Right lobe of liver (tissue), 6 donors: ENCODE measurements at regions not wholly inside any gene's neighbourhood (a gene's known extent, or its start where the extent isn't known, plus 50 kb on each side); places are given as distances from the start of the nearest gene placed in this dataset.

ENCODE experiments used
- ATAC-seq, 4 donors: fragments of 200-7000 bp; cut with Tn5 transposase; one replicate each; pipeline ENCODE4 v1.9.1; 2020; ENCODE audit warnings: mild to moderate bottlenecking in 4 of 4, moderate library complexity in 4 of 4
- DNase-seq, 3 donors: peaks; one replicate each; pipeline ENCODE4 v3.0.0-alpha.2; 2020
- H3K27ac ChIP-seq, 3 donors: fragments of 200-600 bp; one replicate each; pipeline ENCODE4 v1.8.0; 2022
- H3K27me3 ChIP-seq, 2 donors: fragments of 200-600 bp; one replicate each; pipeline ENCODE4 v1.8.0; 2022
- H3K36me3 ChIP-seq, 4 donors: fragments of 200-600 bp; sonication (generic) in 1 of 4; one replicate each; pipeline versions ENCODE4 v1.5.1 to v1.8.0; 2017 to 2022; ENCODE audit warnings: control low read depth in 1 of 4
- H3K4me1 ChIP-seq, 4 donors: fragments of 200-600 bp; sonication (generic) in 1 of 4; one replicate each; pipeline versions ENCODE4 v1.5.1 to v1.8.0; 2017 to 2022; ENCODE audit warnings: control low read depth in 1 of 4
- H3K4me3 ChIP-seq, 3 donors: fragments of 200-600 bp; one replicate each; pipeline ENCODE4 v1.8.0; 2022
- H3K9me3 ChIP-seq, 4 donors: fragments of 200-600 bp; sonication (generic) in 1 of 4; one replicate each; pipeline versions ENCODE4 v1.5.1 to v1.8.0; 2017 to 2022; ENCODE audit warnings: control low read depth in 1 of 4
- POLR2A ChIP-seq: fragments of 450-650 bp; IDR thresholded peaks from one replicate; pipeline ENCODE4 v1.6.1; 2017; ENCODE audit warnings: antibody characterized with exemption, mild to moderate bottlenecking
- WGBS: methylation state at CpG from one replicate; pipeline ENCODE4 v1.1.6; 2018; ENCODE audit warnings: low coverage, low lambda C conversion rate; ENCODE audit not compliant: insufficient coverage; ENCODE audit errors: missing lambda C conversion rate; 5-methylcytosine and 5-hydroxymethylcytosine counted together
- intact Hi-C, 2 donors: fragments of 100-400 bp; cut with DNase I; formaldehyde crosslinking; loops; one replicate each; pipeline versions ENCODE4 v1.11.2 to v1.14.1; 2022
- TF ChIP-seq, protein P1 (sequence below), 4 donors: fragments of 200-600 bp in 3 of 4; fragments of 450-650 bp in 1 of 4; IDR thresholded peaks; one replicate each; pipeline versions ENCODE4 v1.5.1 to v1.8.0; 2016 to 2022; ENCODE audit warnings: antibody characterized with exemption in 4 of 4, mild to moderate bottlenecking in 2 of 4
- donor health status: DM: no; HTN: yes; CAD: no.
- donor health status: DM: no; HTN: no; CAD: no.
- donor health status: DM: no; HTN: no; CAD: no.
- donor health status: DM: no; HTN: yes; CAD: no.
- donor health status: DM: no; HTN: yes; CAD: no.

DNA sequence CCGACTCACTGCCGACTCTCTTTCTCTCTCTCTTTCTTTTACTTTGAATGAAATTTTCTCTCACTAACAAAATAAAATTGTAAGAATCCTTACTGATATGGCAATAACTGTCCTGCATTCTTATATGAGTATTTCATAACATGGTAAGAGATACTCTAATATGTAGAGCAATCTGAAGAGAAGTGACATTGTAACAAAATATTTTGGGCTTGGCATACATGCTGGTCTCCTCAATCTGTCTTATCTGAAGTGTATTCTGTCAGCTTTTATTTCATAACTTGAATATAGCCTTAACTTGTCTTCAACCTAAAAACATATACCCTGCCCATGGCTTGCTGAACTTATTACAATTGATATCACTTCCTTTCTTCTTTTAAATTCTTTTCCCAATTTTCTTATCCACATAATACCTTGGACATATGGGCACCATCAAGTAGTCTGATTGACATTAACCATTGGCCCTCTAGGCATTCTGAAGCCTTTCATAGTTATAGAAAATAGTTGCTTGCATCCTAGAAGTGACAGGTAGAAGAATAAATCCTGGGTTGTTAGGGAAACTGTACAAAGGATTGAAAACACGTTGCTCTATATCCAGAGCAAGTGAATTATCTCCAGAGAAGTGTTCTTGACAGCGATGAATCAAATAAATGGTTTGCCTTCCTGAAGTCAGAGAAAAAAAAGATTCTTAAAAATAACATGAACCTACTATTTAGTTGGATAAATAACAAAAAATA is 537.6 kb upstream of the TYRP1 start:
- Histone ChIP-seq H3K36me3 (no peaks in the 10 kb centered on the region), H3K4me3 (no peak overlapping the region), H3K4me1 (no peaks in the 10 kb centered on the region), H3K9me3 (no peaks in the 10 kb centered on the region), H3K27me3 (no peaks in the 10 kb centered on the region), H3K27ac (no peak overlapping the region)
- DNase-seq (no peak), ATAC-seq (no peak)
- 54% methylated on average over 4 of the region's 4 CpGs for WGBS
- intact Hi-C loops, result no loop called here
- TF ChIP-seq POLR2A, result no peak
- TF ChIP-seq, protein P1, sequence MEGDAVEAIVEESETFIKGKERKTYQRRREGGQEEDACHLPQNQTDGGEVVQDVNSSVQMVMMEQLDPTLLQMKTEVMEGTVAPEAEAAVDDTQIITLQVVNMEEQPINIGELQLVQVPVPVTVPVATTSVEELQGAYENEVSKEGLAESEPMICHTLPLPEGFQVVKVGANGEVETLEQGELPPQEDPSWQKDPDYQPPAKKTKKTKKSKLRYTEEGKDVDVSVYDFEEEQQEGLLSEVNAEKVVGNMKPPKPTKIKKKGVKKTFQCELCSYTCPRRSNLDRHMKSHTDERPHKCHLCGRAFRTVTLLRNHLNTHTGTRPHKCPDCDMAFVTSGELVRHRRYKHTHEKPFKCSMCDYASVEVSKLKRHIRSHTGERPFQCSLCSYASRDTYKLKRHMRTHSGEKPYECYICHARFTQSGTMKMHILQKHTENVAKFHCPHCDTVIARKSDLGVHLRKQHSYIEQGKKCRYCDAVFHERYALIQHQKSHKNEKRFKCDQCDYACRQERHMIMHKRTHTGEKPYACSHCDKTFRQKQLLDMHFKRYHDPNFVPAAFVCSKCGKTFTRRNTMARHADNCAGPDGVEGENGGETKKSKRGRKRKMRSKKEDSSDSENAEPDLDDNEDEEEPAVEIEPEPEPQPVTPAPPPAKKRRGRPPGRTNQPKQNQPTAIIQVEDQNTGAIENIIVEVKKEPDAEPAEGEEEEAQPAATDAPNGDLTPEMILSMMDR (IDR thresholded peaks at IDR 0.05), result no peak

GRCh38 chr9:12162181-12162815 is 530.9 kb upstream of the TYRP1 start:
- Histone ChIP-seq H3K36me3 (no peaks in the 10 kb centered on the region), H3K27me3 (no peaks in the 10 kb centered on the region), H3K4me1 (no peaks in the 10 kb centered on the region), H3K9me3 (no peaks in the 10 kb centered on the region), H3K4me3 (no peak overlapping the region), H3K27ac (no peak overlapping the region)
- WGBS, result 54% methylated on average over 10 of the region's 10 CpGs
- TF ChIP-seq, protein P1 (IDR thresholded peaks at IDR 0.05), result no peak
- no peak for TF ChIP-seq POLR2A
- ATAC-seq, result no peak
- no peak for DNase-seq
- intact Hi-C loops, result no loop called here

GRCh38 chr9:12163723-12164458 is 529.3 kb upstream of the TYRP1 start:
- Histone ChIP-seq H3K36me3 (no peaks in the 10 kb centered on the region), H3K9me3 (no peaks in the 10 kb centered on the region), H3K27ac (no peak overlapping the region), H3K4me1 (no peaks in the 10 kb centered on the region), H3K4me3 (no peak overlapping the region), H3K27me3 (no peaks in the 10 kb centered on the region)
- intact Hi-C loops, result no loop called here
- no peak for ATAC-seq
- DNase-seq, result no peak
- WGBS, result 35% methylated on average over 3 of the region's 3 CpGs
- TF ChIP-seq POLR2A, result no peak
- TF ChIP-seq, protein P1 (IDR thresholded peaks at IDR 0.05), result no peak

GRCh38 chr9:12166518-12166917 is 526.7 kb upstream of the TYRP1 start:
- H3K9me3 ChIP-seq, result no peaks in the 10 kb centered on the region
- ATAC-seq (no peak), DNase-seq (no peak)
- H3K36me3 ChIP-seq, result no peaks in the 10 kb centered on the region
- no peaks in the 10 kb centered on the region for H3K4me1 ChIP-seq
- 29% methylated on average over 2 of the region's 2 CpGs for WGBS
- intact Hi-C loops, result no loop called here
- no peak overlapping the region for H3K27ac ChIP-seq
- no peak for TF ChIP-seq POLR2A
- TF ChIP-seq, protein P1 (IDR thresholded peaks at IDR 0.05), result no peak
- H3K27me3 ChIP-seq, result no peaks in the 10 kb centered on the region
- no peak overlapping the region for H3K4me3 ChIP-seq
